ENCODE measurements at regions not wholly inside any gene's neighbourhood (a gene's known extent, or its start where the extent isn't known, plus 50 kb on each side); places are given as distances from the start of the nearest gene placed in this dataset.

DNA sequence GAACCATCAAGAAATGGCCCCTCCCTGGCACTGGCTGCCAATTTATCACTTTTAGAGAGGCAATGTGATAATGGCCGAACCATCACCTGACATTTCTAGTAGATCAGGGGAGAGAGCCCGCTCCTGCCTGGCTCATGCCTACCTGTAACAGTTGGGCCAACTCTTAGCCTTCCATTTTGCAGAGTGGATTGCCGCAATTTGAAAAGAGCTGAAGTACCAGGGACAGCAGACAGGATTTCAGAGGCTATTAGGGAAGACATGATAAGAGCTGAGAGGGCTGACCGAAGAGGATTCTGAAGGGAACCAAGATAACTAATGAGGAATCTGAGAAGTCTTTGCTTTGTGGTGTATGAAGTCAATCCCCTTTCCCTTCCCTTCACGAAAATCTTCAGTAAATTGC lies 121.2 kb upstream of the ANKRD28 start:
- no peak for TF ChIP-seq POLR2AphosphoS5 (IDR thresholded peaks at IDR 0.05; ENCODE audit: insufficient read depth, low read depth, low read length)
- TF ChIP-seq, protein P1, sequence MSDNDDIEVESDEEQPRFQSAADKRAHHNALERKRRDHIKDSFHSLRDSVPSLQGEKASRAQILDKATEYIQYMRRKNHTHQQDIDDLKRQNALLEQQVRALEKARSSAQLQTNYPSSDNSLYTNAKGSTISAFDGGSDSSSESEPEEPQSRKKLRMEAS (IDR thresholded peaks at IDR 0.05; ENCODE audit: insufficient read depth, insufficient read length): no peak
- TF ChIP-seq EZH2 (IDR thresholded peaks at IDR 0.05; ENCODE audit: borderline replicate concordance, low read depth, low read length, severe bottlenecking): no peak
- TF ChIP-seq, protein P2, sequence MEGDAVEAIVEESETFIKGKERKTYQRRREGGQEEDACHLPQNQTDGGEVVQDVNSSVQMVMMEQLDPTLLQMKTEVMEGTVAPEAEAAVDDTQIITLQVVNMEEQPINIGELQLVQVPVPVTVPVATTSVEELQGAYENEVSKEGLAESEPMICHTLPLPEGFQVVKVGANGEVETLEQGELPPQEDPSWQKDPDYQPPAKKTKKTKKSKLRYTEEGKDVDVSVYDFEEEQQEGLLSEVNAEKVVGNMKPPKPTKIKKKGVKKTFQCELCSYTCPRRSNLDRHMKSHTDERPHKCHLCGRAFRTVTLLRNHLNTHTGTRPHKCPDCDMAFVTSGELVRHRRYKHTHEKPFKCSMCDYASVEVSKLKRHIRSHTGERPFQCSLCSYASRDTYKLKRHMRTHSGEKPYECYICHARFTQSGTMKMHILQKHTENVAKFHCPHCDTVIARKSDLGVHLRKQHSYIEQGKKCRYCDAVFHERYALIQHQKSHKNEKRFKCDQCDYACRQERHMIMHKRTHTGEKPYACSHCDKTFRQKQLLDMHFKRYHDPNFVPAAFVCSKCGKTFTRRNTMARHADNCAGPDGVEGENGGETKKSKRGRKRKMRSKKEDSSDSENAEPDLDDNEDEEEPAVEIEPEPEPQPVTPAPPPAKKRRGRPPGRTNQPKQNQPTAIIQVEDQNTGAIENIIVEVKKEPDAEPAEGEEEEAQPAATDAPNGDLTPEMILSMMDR (IDR thresholded peaks at IDR 0.05; ENCODE audit: extremely low read depth in 1 of 2, insufficient read depth in 1 of 2, low read depth in 1 of 2, low read length in 2 of 2): no peak
- TF ChIP-seq POLR2A (IDR thresholded peaks at IDR 0.05; ENCODE audit: low read depth, low read length): no peak
- TF ChIP-seq GATA2 (IDR thresholded peaks at IDR 0.05; ENCODE audit: insufficient read depth, insufficient read length, low read depth, low read length): no peak
- no peak for TF ChIP-seq MYC (IDR thresholded peaks at IDR 0.05; ENCODE audit: low read depth, low read length)
- no peak for TF ChIP-seq FOS (IDR thresholded peaks at IDR 0.05; ENCODE audit: borderline replicate concordance, insufficient read depth, low read length)

All from endothelial cell of umbilical vein (primary cell).